Ishikawa (cell line): ENCODE measurements at regions not wholly inside any gene's neighbourhood (a gene's known extent, or its start where the extent isn't known, plus 50 kb on each side); places are given as distances from the start of the nearest gene placed in this dataset.

Experiments used
- EGR1 ChIP-seq: IDR thresholded peaks from 2 replicates; pipeline ENCODE4 v1.6.1; 2012
- USF1 ChIP-seq: IDR thresholded peaks from 2 replicates; pipeline ENCODE4 v1.6.1; 2012

DNA sequence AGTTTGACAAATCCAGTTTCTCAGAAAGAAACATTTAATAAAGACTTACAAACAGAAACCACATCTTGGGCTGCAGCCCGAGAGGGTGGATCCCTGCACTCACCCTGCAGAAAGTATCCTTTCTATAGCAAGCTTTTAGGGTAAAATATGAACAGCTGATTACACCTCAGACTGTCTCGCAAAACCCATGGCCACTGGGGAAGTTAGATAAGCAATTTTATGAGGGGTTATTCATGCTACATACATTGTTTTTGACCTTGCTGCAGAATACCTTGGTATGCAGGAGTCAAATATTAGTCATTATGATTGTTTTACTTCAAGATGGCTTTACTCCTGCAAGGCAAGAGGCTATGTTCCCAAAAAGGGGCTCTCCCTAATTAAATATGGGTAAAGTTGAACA is 126.9 kb downstream of the OR2B2 start:
- TF ChIP-seq EGR1 (no peak), USF1 (no peak)
